Fibroblast of pulmonary artery (primary cell): ENCODE measurements at regions not wholly inside any gene's neighbourhood (a gene's known extent, or its start where the extent isn't known, plus 50 kb on each side); places are given as distances from the start of the nearest gene placed in this dataset.

Experiments
- DNase-seq: peaks from one replicate; pipeline ENCODE4 v3.0.0-alpha.2; 2010; ENCODE audit warnings: low read depth
- H3K4me3 ChIP-seq: replicated peaks from 2 replicates; pipeline ENCODE4 v1.5.1; 2011; ENCODE audit warnings: low read depth, mild to moderate bottlenecking, control low read depth, low read length, moderate library complexity
- CTCF ChIP-seq: IDR thresholded peaks from 2 replicates; pipeline ENCODE4 v1.5.1; 2011; ENCODE audit warnings: mild to moderate bottlenecking, control low read depth, low read length, inconsistent platforms; ENCODE audit errors: missing control alignments

GRCh38 chr1:82612986-82613385 is 812.3 kb downstream of the ADGRL2 start:
- DNase-seq, result no peak
- no peak overlapping the region for H3K4me3 ChIP-seq
- no peak for TF ChIP-seq CTCF

DNA sequence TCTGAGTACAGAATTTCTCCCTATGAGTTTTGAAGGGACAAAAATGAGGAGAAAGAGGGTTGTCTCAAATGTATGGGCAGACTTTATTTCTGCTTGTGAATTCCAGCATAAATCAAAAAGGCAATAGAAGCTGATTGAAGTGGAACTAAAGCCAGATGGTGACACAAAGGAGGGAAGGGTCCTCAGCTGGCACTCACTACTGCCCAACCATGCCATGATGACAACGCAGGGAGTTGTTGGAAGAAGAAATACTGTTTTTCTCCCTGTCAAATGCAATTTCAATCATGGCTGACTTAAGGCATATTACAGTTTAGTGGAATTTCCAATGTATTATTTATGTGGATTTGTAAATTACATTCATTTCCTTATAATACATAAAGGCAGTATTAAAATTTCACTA is 805.8 kb downstream of the ADGRL2 start:
- DNase-seq, result no peak
- no peak for TF ChIP-seq CTCF
- no peak overlapping the region for H3K4me3 ChIP-seq

GRCh38 chr1:82604524-82604923 is 803.8 kb downstream of the ADGRL2 start:
- no peak overlapping the region for H3K4me3 ChIP-seq
- no peak for TF ChIP-seq CTCF
- no peak for DNase-seq

GRCh38 chr1:82600314-82600713 is 799.6 kb downstream of the ADGRL2 start:
- DNase-seq, result no peak
- no peak overlapping the region for H3K4me3 ChIP-seq
- TF ChIP-seq CTCF, result no peak

DNA sequence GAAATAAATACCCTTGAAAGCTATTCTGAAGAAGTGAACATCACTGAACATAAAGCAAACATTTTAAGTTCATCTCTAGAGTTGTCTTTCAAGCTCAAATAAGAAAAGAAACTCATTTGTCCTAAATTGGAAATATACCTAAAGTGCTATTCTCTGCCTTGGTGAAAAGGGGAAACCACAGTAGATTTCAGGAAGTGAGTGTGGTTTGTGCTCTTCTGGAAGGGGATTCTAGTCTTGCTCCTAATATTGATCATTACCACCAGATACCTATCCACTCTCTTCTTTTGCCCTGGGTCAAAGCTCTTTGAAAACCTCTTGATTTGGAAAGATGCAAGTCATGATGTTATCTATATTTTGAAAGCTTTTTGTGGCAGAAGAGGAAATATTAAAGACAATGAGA is 798.1 kb downstream of the ADGRL2 start:
- no peak overlapping the region for H3K4me3 ChIP-seq
- no peak for TF ChIP-seq CTCF
- no peak for DNase-seq

GRCh38 chr1:82598337-82598736 is 797.6 kb downstream of the ADGRL2 start:
- DNase-seq, result no peak
- TF ChIP-seq CTCF, result no peak
- no peak overlapping the region for H3K4me3 ChIP-seq

DNA sequence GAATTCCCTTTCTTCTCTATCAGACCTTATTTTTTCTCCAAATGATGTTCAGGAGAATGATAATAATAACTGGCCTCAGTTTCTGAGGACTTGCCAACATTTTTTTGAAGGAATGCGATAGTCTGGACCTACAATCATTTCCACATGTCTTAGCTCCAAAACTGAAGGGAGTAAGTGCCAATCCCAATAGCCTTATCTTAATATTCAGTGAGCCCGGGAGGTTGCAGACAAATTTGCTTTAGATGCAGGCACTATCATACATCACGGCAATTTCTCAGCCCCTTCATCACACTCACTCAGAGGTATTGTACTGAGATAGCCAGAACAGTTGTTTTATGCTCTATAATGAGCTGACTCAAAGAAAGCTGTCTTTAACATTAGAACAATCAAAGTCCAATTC is 796.9 kb downstream of the ADGRL2 start:
- H3K4me3 ChIP-seq, result no peak overlapping the region
- DNase-seq, result peak; percentile 3
- TF ChIP-seq CTCF, result no peak
